ENCODE measurements at regions not wholly inside any gene's neighbourhood (a gene's known extent, or its start where the extent isn't known, plus 50 kb on each side); places are given as distances from the start of the nearest gene placed in this dataset.

GRCh38 chr5:53161876-53162275, 52.3 kb upstream of the MOCS2 start:
- TF ChIP-seq POLR2A (IDR thresholded peaks at IDR 0.05) (no peak), CTCF (IDR thresholded peaks at IDR 0.05) (no peak)

All from Peyer's patch (tissue), 4 donors.